Endodermal cell (in vitro differentiated cells): ENCODE measurements at regions not wholly inside any gene's neighbourhood (a gene's known extent, or its start where the extent isn't known, plus 50 kb on each side); places are given as distances from the start of the nearest gene placed in this dataset.
A peak's percentile ranks its signal among the peaks of the same experiment; 100 is the strongest.

Experiments
- DNase-seq: peaks from one replicate; pipeline ENCODE4 v3.0.0-alpha.2; 2017
- H3K27ac ChIP-seq: 2 replicates; pipeline ENCODE4 v1.5.1; 2013; ENCODE audit warnings: mild to moderate bottlenecking, low read depth, low read length, moderate library complexity
- H3K27me3 ChIP-seq: 2 replicates; pipeline ENCODE4 v1.6.1; 2013; ENCODE audit warnings: mild to moderate bottlenecking, low read length, moderate library complexity; ENCODE audit not compliant: insufficient read depth, control insufficient read depth, poor library complexity, severe bottlenecking
- H3K36me3 ChIP-seq: 2 replicates; pipeline ENCODE4 v1.7.0; 2013; ENCODE audit warnings: mild to moderate bottlenecking, low read length, moderate library complexity; ENCODE audit not compliant: control insufficient read depth, insufficient read depth
- H3K4me1 ChIP-seq: one replicate; pipeline ENCODE4 v1.7.0; 2013; ENCODE audit warnings: low read length; ENCODE audit not compliant: control insufficient read depth, insufficient read depth
- H3K4me3 ChIP-seq: 2 replicates; pipeline ENCODE4 v1.5.1; 2013; ENCODE audit warnings: mild to moderate bottlenecking, low read length, moderate library complexity
- H3K9ac ChIP-seq: 2 replicates; pipeline ENCODE4 v1.6.1; 2013; ENCODE audit warnings: mild to moderate bottlenecking, low read length, moderate library complexity; ENCODE audit not compliant: poor library complexity, severe bottlenecking; ENCODE audit errors: extremely low read depth
- H3K9me3 ChIP-seq: 2 replicates; pipeline ENCODE4 v1.6.1; 2013; ENCODE audit warnings: mild to moderate bottlenecking, low read length, moderate library complexity; ENCODE audit not compliant: control insufficient read depth
- H3K27ac Mint-ChIP-seq: 2 replicates; pipeline ENCODE4 v1.8.0; 2020; ENCODE audit warnings: mixed read lengths
- H3K27me3 Mint-ChIP-seq: 2 replicates; pipeline ENCODE4 v1.8.0; 2021; ENCODE audit warnings: mild to moderate bottlenecking, mixed read lengths; ENCODE audit not compliant: insufficient read depth
- H3K36me3 Mint-ChIP-seq: 2 replicates; pipeline ENCODE4 v1.8.0; 2020; ENCODE audit warnings: low read depth, mixed read lengths
- H3K4me1 Mint-ChIP-seq: 2 replicates; pipeline ENCODE4 v1.8.0; 2020; ENCODE audit warnings: mixed read lengths
- H3K4me3 Mint-ChIP-seq: 2 replicates; pipeline ENCODE4 v1.8.0; 2020; ENCODE audit warnings: mild to moderate bottlenecking, moderate library complexity, mixed read lengths
- H3K9me3 Mint-ChIP-seq: 2 replicates; pipeline ENCODE4 v1.8.0; 2020; ENCODE audit warnings: mild to moderate bottlenecking, mixed read lengths
- WGBS, 2 experiments: methylation state at CpG; one replicate each; pipeline versions ENCODE4 v1.1.5 to v1.1.7; 2013; ENCODE audit warnings: missing lambda C conversion rate in 2 of 2, mixed read lengths in 1 of 2; ENCODE audit not compliant: insufficient coverage in 1 of 2, insufficient read length in 1 of 2; 5-methylcytosine and 5-hydroxymethylcytosine counted together
- TF ChIP-seq, protein P1 (sequence below): fragments of 200-600 bp; sonication (generic); conservative IDR thresholded peaks from 2 replicates; pipeline ENCODE4 v1.5.0; 2021; ENCODE audit warnings: antibody characterized with exemption, mild to moderate bottlenecking

DNA sequence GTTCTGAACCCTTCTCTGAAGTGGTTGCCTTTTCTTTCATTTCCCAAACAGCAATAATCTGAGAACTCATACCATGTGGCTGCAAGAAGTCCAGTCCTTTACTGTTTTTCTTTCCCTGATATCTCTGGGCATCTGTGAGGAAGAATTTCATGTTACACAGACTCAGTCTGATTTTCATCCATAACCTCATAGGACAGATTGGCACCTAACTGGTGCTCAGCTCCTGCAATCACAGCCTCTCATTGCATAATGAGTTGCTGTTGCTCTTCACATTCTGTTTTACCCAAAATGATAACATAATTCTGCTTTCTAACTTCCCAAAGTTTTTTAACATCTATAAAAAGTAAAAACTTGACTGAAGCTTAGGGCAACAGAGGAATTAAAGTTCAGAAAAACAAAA, 472.2 kb upstream of the PBX1 start:
- no peaks in the 10 kb centered on the region for H3K27me3 ChIP-seq
- Mint-ChIP-seq H3K9me3 (peaks cover 3% of the 10 kb centered on the region), H3K4me1 (peaks cover 17% of the 10 kb centered on the region), H3K27ac (no peak overlapping the region), H3K36me3 (no peaks in the 10 kb centered on the region), H3K4me3 (no peak overlapping the region), H3K27me3 (no peaks in the 10 kb centered on the region)
- TF ChIP-seq, protein P1, sequence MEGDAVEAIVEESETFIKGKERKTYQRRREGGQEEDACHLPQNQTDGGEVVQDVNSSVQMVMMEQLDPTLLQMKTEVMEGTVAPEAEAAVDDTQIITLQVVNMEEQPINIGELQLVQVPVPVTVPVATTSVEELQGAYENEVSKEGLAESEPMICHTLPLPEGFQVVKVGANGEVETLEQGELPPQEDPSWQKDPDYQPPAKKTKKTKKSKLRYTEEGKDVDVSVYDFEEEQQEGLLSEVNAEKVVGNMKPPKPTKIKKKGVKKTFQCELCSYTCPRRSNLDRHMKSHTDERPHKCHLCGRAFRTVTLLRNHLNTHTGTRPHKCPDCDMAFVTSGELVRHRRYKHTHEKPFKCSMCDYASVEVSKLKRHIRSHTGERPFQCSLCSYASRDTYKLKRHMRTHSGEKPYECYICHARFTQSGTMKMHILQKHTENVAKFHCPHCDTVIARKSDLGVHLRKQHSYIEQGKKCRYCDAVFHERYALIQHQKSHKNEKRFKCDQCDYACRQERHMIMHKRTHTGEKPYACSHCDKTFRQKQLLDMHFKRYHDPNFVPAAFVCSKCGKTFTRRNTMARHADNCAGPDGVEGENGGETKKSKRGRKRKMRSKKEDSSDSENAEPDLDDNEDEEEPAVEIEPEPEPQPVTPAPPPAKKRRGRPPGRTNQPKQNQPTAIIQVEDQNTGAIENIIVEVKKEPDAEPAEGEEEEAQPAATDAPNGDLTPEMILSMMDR, result no peak
- no peak for DNase-seq
- no peaks in the 10 kb centered on the region for H3K9me3 ChIP-seq
- H3K4me1 ChIP-seq, result no peaks in the 10 kb centered on the region
- no peak overlapping the region for H3K27ac ChIP-seq
- no peak overlapping the region for H3K9ac ChIP-seq
- no peaks in the 10 kb centered on the region for H3K36me3 ChIP-seq
- no peak overlapping the region for H3K4me3 ChIP-seq

DNA sequence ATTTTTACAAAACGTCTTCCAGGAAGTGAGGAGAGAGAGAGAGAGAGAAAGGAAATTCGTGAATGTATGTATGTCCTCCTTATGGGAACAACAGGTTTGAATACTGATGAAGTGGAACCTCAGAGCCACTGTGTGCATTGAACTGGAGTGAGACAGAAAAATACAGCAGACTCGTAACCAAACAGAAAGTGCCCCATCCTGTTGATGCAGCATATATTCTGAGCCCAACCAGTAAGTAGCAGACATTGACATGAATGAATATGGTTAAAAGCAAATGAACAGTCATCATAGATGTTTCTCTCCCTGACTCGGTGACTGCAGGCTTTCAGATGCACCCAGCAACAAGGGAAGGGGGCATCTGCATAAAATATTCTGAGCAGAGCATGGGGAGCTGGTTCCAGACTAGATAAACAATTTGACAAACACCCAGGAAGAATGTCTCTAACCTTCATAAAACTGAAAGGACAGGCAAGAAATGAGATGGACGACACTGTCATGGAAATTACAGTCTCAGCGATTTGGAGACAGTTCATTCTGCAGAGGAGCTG, 471.0 kb upstream of the PBX1 start:
- Histone ChIP-seq H3K9ac (no peak overlapping the region), H3K4me1 (no peaks in the 10 kb centered on the region), H3K9me3 (peaks cover 9% of the 10 kb centered on the region), H3K27ac (no peak overlapping the region), H3K4me3 (no peak overlapping the region), H3K27me3 (no peaks in the 10 kb centered on the region), H3K36me3 (no peaks in the 10 kb centered on the region)
- DNase-seq, result no peak
- TF ChIP-seq, protein P1, result no peak
- Mint-ChIP-seq H3K27me3 (no peaks in the 10 kb centered on the region), H3K4me3 (no peak overlapping the region), H3K9me3 (peaks cover 15% of the 10 kb centered on the region), H3K4me1 (peaks cover 14% of the 10 kb centered on the region), H3K27ac (no peak overlapping the region), H3K36me3 (peaks cover 4% of the 10 kb centered on the region)
- WGBS, 2 experiments, result 84 to 89% methylated on average over 6 of the region's 6 CpGs

DNA sequence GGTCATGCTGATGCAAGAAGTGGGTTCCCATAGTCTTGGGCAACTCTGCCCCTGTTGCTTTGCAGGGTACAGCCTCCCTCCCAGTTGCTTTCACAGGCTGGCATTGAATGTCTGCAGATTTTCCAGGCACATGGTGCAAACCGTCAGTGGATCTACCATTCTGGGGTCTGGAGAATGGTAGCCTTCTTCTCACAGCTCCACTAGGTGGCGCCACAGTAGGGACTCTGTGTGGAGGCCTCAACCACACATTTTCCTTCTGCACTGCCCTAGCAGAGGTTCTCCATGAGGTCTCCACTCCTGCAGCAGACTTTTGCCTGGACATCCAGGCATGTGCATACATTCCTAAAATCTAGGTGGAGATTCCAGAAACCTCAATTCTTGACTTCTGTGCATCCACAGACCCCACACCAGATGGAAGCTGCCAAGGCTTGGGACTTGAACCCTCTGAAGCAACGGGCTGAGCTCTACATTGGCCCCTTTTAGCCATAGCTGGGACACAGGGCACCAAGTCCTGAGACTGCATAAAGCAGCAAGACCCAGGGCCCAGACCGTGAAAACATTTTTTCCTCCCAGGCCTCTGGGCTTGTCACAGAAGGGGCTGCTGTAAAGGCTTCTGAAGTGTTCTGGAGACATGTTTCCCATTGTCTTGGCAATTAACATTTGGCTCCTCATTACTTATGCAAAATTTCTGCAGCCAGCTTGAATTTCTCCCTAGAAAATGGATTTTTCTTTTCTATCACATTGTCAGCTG, 466.2 kb upstream of the PBX1 start:
- Histone ChIP-seq H3K9ac (no peak overlapping the region), H3K27me3 (no peaks in the 10 kb centered on the region), H3K27ac (no peak overlapping the region), H3K36me3 (no peaks in the 10 kb centered on the region), H3K4me1 (no peaks in the 10 kb centered on the region), H3K9me3 (peaks cover 18% of the 10 kb centered on the region), H3K4me3 (no peak overlapping the region)
- Mint-ChIP-seq H3K4me1 (peaks cover 2% of the 10 kb centered on the region), H3K9me3 (peaks cover 34% of the 10 kb centered on the region), H3K4me3 (no peak overlapping the region), H3K27me3 (no peaks in the 10 kb centered on the region), H3K27ac (no peak overlapping the region), H3K36me3 (peaks cover 10% of the 10 kb centered on the region)
- TF ChIP-seq, protein P1, result peak; percentile 48
- 86 to 87% methylated on average over 2 to 4 of the region's 4 CpGs for WGBS, 2 experiments
- peak; percentile 57 for DNase-seq
